GM23248 (cell line): ENCODE measurements at regions not wholly inside any gene's neighbourhood (a gene's known extent, or its start where the extent isn't known, plus 50 kb on each side); places are given as distances from the start of the nearest gene placed in this dataset.

Source experiments
- EZH2 ChIP-seq: fragments of 200-600 bp; sonication (generic); IDR thresholded peaks from 2 replicates; pipeline ENCODE4 v1.6.1; 2018; ENCODE audit warnings: antibody characterized with exemption, mild to moderate bottlenecking; ENCODE audit not compliant: insufficient read depth, poor library complexity, severe bottlenecking
- EZH2phosphoT487 ChIP-seq: fragments of 200-600 bp; sonication (generic); IDR thresholded peaks from 2 replicates; pipeline ENCODE4 v1.6.1; 2018; ENCODE audit warnings: antibody characterized with exemption, moderate library complexity, mild to moderate bottlenecking, low read depth; ENCODE audit not compliant: insufficient read depth

DNA sequence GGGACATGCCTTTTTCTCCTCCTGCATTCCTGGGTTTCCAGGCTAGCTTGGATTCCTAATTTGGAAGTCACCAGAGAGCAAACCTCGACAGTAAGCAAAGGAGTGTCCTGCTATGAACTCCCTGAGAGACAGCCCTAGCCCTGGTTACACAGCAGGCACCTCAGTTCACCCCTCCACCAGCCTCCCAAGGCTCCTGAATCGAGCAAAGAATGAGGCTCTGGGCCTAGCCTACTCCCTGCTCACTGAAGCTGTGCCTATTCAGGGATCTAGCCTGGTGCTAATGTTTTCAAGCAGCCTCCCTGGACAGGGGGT, 66.7 kb upstream of the RMDN2 start:
- TF ChIP-seq EZH2 (no peak), EZH2phosphoT487 (no peak)
